Endothelial cell of hepatic sinusoid (primary cell): ENCODE measurements at regions not wholly inside any gene's neighbourhood (a gene's known extent, or its start where the extent isn't known, plus 50 kb on each side); places are given as distances from the start of the nearest gene placed in this dataset.
"Not testable (repeated sequence)": the region's sequence is repeated elsewhere in the genome, so short reads cannot be mapped to it uniquely, and the experiment has no call there.

Source experiments
- in situ Hi-C: cut with HindIII; loops from 2 replicates; pipeline ENCODE4 v1.10.0; 2017; ENCODE audit warnings: low sequenced_read_pairs

GRCh38 chr1:219732814-219733491 lies 120.0 kb upstream of the ZC3H11B start:
- in situ Hi-C loops: no loop called here

GRCh38 chr1:219731771-219732170 lies 118.9 kb upstream of the ZC3H11B start:
- in situ Hi-C loops: no loop called here

GRCh38 chr1:219726480-219727272 lies 113.8 kb upstream of the ZC3H11B start:
- in situ Hi-C loops: no loop called here

GRCh38 chr1:219724440-219724839 lies 111.5 kb upstream of the ZC3H11B start:
- in situ Hi-C loops: no loop called here

- in situ Hi-C loops: no loop called here
These were observed 104.6 kb upstream of the ZC3H11B start for GRCh38 chr1:219717536-219717935.

GRCh38 chr1:219716611-219717114 lies 103.8 kb upstream of the ZC3H11B start:
- in situ Hi-C loops: no loop called here

- in situ Hi-C loops: no loop called here
These were observed 101.1 kb upstream of the ZC3H11B start for GRCh38 chr1:219713981-219714381.

GRCh38 chr1:219712506-219712905 lies 99.6 kb upstream of the ZC3H11B start:
- in situ Hi-C loops: no loop called here

- in situ Hi-C loops: no loop called here
These were observed 97.8 kb upstream of the ZC3H11B start for GRCh38 chr1:219710529-219711194.

GRCh38 chr1:219708919-219709543 lies 96.1 kb upstream of the ZC3H11B start:
- in situ Hi-C loops: no loop called here

- in situ Hi-C loops: not testable (repeated sequence)
These were observed 95.0 kb upstream of the ZC3H11B start for GRCh38 chr1:219707885-219708284.

- in situ Hi-C loops: not testable (repeated sequence)
These were observed 91.4 kb upstream of the ZC3H11B start for GRCh38 chr1:219704331-219704730.

GRCh38 chr1:219703368-219703639 lies 90.4 kb upstream of the ZC3H11B start:
- in situ Hi-C loops: no loop called here

- in situ Hi-C loops: no loop called here
These were observed 88.6 kb upstream of the ZC3H11B start for GRCh38 chr1:219701476-219701875.

- in situ Hi-C loops: no loop called here
These were observed 87.0 kb upstream of the ZC3H11B start for GRCh38 chr1:219699870-219700269.

- in situ Hi-C loops: no loop called here
These were observed 84.8 kb upstream of the ZC3H11B start for GRCh38 chr1:219697682-219698081.

GRCh38 chr1:219692981-219693380 lies 80.1 kb upstream of the ZC3H11B start:
- in situ Hi-C loops: no loop called here

- in situ Hi-C loops: no loop called here
These were observed 76.9 kb upstream of the ZC3H11B start for GRCh38 chr1:219689774-219690173.

GRCh38 chr1:219687779-219688178 lies 74.9 kb upstream of the ZC3H11B start:
- in situ Hi-C loops: no loop called here

- in situ Hi-C loops: no loop called here
These were observed 73.3 kb upstream of the ZC3H11B start for GRCh38 chr1:219686171-219686570.

GRCh38 chr1:219682788-219683187 lies 69.9 kb upstream of the ZC3H11B start:
- in situ Hi-C loops: no loop called here
